ENCODE measurements at regions not wholly inside any gene's neighbourhood (a gene's known extent, or its start where the extent isn't known, plus 50 kb on each side); places are given as distances from the start of the nearest gene placed in this dataset.
A peak's percentile ranks its signal among the peaks of the same experiment; 100 is the strongest.

- TF ChIP-seq NR2F2 (IDR thresholded peaks at IDR 0.05; ENCODE audit: borderline replicate concordance, low read depth) (peak; percentile 61; the same call in 1 of the 2 replicates), HNF4G (IDR thresholded peaks at IDR 0.05; ENCODE audit: borderline replicate concordance, low read depth, low read length) (peak; percentile 35; the same call in 1 of the 2 replicates), HNF4G (CRISPR knock-in tag; IDR thresholded peaks at IDR 0.05; ENCODE audit: borderline replicate concordance, low read depth) (no peak), MBD4 (IDR thresholded peaks at IDR 0.05; ENCODE audit: borderline replicate concordance, low read length) (peak; percentile 46; the same call in 1 of the 2 replicates), ZNF616 (CRISPR knock-in tag; IDR thresholded peaks at IDR 0.05; ENCODE audit: low read depth) (no peak), ZNF180 (CRISPR knock-in tag; IDR thresholded peaks at IDR 0.05; ENCODE audit: borderline replicate concordance, low read depth) (no peak), ZNF441 (CRISPR knock-in tag; IDR thresholded peaks at IDR 0.05; ENCODE audit: borderline replicate concordance) (no peak), TCF7 (IDR thresholded peaks at IDR 0.05; ENCODE audit: low read depth) (peak; percentile 50), ZNF274 (CRISPR knock-in tag; IDR thresholded peaks at IDR 0.05) (no peak), DRAP1 (CRISPR knock-in tag; IDR thresholded peaks at IDR 0.05) (no peak), KLF9 (CRISPR knock-in tag; IDR thresholded peaks at IDR 0.05; ENCODE audit: low read depth) (no peak), ZKSCAN1 (IDR thresholded peaks at IDR 0.05; ENCODE audit: low read length) (no peak), CCDC6 (CRISPR knock-in tag; IDR thresholded peaks at IDR 0.05) (no peak), HBP1 (CRISPR knock-in tag; IDR thresholded peaks at IDR 0.05; ENCODE audit: low read depth) (no peak), PCBP2 (optimal IDR thresholded peaks at IDR 0.05; ENCODE audit: low read depth, low read length, poor library complexity, severe bottlenecking) (no peak), NR2F6 (IDR thresholded peaks at IDR 0.05) (peak; percentile 66), NR2F6 (CRISPR knock-in tag; IDR thresholded peaks at IDR 0.05) (no peak), SP1 (IDR thresholded peaks at IDR 0.05) (no peak), SP1 (CRISPR knock-in tag; IDR thresholded peaks at IDR 0.05) (no peak), PBX2 (CRISPR knock-in tag; IDR thresholded peaks at IDR 0.05) (no peak), ZFP62 (CRISPR knock-in tag; IDR thresholded peaks at IDR 0.05) (no peak), RXRB (CRISPR knock-in tag; IDR thresholded peaks at IDR 0.05; ENCODE audit: borderline replicate concordance) (peak; percentile 39; the same call in 1 of the 2 replicates), TFDP1 (CRISPR knock-in tag; IDR thresholded peaks at IDR 0.05; ENCODE audit: borderline replicate concordance) (no peak), PTBP1 (IDR thresholded peaks at IDR 0.05; ENCODE audit: low read depth, low read length, poor library complexity, severe bottlenecking) (no peak), ZMAT5 (CRISPR knock-in tag; IDR thresholded peaks at IDR 0.05; ENCODE audit: borderline replicate concordance, low read depth) (no peak), GTF2F1 (IDR thresholded peaks at IDR 0.05; ENCODE audit: low read length) (no peak)
Observed at GRCh38 chr4:76836860-76837562, 60.9 kb downstream of the SOWAHB start (continued).
